Muscle of arm (tissue), 1 donor: ENCODE measurements at regions not wholly inside any gene's neighbourhood (a gene's known extent, or its start where the extent isn't known, plus 50 kb on each side); places are given as distances from the start of the nearest gene placed in this dataset.

Experiments
- DNase-seq: peaks from one replicate; pipeline ENCODE4 v3.0.0-alpha.2; 2013

- no peak for DNase-seq
Measured at GRCh38 chr4:160835789-160836188, 1328.0 kb downstream of the FSTL5 start.

DNA sequence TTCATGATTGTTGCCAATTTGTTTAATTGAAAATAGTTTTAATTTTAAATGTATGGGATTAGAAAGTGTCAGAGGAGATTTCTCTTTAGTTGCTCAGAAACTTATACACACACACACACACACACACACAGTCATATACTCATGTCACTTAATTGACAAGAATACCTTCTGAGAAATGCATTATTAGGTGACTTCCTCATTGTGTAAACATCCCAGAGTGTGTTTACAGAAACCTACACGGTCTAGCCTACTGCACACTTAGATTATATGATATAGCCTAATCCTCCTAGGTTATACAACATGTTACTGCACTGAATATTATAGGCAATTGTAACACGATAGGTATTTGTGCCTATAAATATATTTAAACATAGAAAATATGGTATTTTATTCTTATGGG, 1327.4 kb downstream of the FSTL5 start:
- DNase-seq = no peak

- no peak for DNase-seq
Measured at GRCh38 chr4:160846121-160846520, 1317.7 kb downstream of the FSTL5 start.

- no peak for DNase-seq
Measured at GRCh38 chr4:160847228-160847627, 1316.6 kb downstream of the FSTL5 start.

GRCh38 chr4:160848489-160848888, 1315.3 kb downstream of the FSTL5 start:
- no peak for DNase-seq

DNA sequence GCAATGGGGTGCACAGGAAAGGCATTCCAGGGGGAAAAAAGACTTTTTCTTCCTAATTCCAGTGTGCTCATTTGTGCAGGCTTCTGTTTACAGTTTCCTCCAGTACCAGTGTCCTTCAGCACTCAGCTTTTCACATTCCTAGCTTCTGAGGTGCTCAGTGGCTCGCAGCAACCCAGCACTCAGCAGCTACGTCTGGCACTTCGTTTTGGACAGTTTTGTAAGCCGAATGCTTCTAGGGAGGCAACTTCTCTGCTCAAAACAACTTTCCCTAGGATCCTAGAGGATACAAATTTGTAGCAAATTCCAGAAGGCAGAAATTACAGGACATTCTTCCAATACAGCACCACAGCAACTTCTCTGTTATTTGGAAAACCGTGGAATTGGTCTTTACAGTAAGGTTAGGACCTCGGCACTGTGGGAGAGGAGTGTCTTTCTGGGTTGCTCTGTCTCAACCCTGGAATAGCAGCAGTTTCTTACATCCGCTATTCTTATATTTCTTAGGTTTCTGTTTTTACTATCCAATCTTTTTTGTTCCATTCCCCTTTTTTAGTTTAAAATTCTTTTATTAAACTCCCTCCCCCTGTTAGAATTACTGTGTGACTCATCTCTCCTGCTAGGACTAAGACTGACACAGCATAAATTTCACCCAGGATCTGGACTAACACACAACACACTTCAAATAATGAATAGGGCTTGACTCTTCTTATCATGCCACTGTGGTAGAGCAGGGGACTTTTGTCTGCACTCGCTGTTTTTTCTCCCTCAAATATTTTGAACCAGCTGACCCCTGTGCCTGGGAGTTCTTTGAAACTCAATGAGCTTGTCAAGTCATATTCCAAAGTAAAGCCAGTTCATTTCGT, 1314.7 kb downstream of the FSTL5 start:
- no peak for DNase-seq

GRCh38 chr4:160864253-160864652, 1299.5 kb downstream of the FSTL5 start:
- no peak for DNase-seq

DNA sequence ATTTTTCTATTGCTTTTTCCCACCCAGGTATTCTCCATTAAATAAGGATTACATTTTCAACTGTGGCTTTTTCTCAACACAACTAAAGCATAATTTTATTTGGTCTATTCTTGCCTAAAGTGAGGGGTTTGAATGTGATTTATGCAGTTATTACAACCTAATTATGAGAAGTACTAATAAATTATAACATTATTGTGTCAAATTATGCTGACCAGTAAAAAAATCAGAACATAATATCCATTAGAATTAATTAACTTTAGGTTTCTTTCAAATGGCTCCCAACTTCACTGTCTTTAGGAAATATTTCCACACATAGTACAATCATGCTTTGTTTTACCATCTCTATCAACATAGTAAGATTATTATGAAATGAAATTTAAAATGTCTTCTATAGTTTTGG, 1293.9 kb downstream of the FSTL5 start:
- no peak for DNase-seq

GRCh38 chr4:160872491-160872890, 1291.3 kb downstream of the FSTL5 start:
- no peak for DNase-seq

GRCh38 chr4:160877087-160877790, 1286.6 kb downstream of the FSTL5 start:
- no peak for DNase-seq

- no peak for DNase-seq
Measured at GRCh38 chr4:160880180-160880579, 1283.6 kb downstream of the FSTL5 start.

DNA sequence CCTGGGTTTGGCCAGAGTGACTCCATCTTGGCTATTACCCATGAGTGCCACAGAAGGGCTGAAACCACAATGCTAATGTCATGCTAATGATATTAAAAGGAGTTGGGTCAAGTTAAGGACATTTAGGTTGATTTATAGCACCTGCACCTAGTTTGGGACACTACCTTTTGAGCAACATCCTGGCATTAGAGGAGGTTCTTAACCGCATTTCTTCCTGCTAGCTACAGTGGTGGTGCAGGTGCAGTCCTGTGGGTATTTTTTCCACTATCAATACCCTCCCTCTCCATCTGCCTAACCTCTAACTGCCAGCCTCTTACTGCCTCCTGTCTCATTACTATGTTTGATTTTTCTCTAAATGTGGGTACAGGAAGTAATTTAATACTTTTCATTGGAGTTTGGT, 1276.1 kb downstream of the FSTL5 start:
- DNase-seq = no peak

DNA sequence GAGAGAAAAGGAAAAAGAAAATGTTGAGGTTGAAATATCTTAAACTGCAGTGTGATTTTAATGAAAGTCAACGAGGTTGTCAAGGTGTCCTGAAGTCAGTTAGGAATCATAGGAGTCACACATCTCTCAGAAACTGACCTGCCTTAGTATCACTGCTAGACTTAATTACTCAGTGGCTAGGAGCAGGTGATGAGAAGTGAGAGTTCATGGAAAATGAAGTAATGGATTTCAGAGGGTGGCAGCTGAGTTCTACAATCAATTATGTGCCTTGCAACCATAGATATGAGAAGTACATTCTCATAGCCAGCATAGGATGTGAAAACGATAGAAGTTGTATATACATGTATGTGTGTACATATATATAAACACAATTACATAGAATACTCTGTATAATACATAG, 1269.7 kb downstream of the FSTL5 start:
- no peak for DNase-seq

DNA sequence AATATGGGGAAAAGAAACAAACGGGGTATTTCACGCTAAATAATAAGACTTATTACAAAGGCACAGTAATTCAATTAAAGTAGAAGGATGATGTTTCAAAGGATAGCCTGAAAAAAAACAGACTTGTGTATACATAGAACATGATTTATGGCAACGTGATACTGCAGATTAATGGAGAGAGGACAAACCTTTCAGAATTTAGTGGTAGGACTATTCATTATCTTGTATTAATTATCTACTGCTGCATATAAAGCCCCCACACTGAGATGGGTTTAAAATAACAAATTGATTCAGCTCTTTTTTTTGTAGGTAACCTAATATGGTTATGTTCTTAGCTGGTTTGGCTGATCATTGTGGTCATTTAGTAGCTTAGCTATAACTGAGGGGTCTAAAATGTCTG, 1269.0 kb downstream of the FSTL5 start:
- no peak for DNase-seq

DNA sequence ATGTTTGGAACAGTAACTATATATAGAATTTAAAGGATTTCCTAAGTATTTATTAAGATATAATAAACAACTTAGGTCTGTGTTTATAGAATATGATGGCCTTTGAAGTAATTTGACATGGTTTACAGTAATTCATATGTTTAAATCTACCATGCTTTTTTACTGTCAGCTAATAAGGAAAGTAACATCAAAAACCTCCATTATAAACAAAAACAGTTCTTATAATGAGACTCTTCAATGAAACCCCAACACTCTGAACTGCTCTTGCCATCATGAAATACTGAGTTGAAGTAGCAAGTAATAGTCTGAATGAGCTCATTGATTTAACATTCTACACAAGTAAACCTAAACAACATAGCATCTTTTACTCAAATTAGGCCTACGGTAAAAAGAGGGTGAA, 1236.5 kb downstream of the FSTL5 start:
- DNase-seq = no peak

DNA sequence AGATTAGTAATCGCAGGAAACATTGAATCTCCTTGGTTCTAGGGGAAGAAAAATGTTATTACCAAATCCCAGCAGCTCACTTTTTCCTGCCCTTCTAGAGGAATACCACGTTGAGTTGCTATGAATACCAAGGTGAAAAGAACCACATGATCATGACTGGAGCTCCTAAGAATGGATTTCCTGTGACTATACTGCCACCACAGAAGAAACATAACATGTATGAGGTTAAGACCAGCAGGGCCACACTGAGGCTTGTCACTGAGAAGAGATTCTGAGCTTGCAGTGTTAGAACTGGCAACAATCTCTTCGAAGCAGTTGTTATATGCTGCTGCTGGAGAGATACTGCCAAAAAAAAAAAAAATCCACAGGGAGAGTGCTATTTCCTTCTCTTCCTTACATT, 1235.3 kb downstream of the FSTL5 start:
- no peak for DNase-seq

- no peak for DNase-seq
Measured at GRCh38 chr4:160947653-160948052, 1216.1 kb downstream of the FSTL5 start.

DNA sequence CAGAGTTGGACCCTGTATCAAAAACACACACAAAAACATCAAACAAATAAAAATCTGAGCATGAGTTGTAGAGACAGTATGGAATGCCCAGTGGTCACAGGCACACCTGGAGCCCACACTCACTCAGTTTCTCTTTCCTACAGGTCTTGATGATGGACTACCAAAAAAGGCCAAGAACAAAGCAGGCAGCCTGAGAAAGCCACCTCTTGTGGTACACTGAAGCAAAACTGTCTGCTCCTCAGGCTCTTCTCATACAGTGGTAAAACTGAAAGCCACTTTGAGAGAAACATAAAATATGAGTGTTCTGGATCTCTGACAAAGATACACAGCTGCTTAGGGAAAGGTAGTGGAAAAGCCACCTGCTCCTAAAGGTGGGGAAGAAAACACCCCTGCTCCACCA, 1206.9 kb downstream of the FSTL5 start:
- DNase-seq = no peak

- DNase-seq = no peak
Measured at GRCh38 chr4:160969925-160970324, 1193.9 kb downstream of the FSTL5 start.

DNA sequence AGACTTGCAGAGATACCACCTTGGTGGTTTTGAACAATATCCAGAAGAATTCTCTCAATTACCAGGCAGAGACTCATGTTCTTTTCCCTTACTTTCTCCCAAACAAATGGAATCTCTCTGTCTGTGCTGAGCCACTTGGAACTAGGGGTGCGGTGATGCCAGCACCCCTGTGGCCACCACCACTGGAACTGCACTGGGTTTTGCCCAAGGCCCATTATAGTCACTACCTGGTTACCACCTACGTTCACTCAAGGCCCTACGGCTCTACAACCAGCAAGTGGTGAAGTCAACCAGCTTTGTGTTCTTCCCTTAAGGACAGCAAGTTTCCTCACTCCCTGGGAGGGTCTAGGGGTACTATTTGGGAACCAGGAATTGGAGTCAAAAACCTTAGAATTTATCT, 1183.7 kb downstream of the FSTL5 start:
- DNase-seq = no peak

- DNase-seq = no peak
Measured at GRCh38 chr4:160981083-160981482, 1182.7 kb downstream of the FSTL5 start.

DNA sequence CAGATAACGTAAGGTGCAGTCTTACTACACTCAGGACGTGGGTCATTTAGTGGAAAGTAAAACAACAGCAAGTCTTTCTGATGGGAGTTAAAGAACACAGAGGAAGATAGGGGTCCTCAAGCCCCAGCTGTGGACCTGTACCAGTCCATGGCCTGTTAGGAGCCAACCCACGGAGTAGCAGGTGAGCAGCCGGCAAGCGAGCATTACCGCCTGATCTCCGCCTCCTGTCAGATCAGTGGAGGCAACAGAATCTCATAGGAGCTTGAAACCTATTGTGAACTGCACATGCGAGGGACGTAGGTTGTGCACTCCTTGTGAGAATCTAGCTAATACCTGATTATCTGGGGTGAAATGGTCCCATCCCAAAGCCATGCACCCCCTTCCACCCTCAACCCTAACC, 1180.8 kb downstream of the FSTL5 start:
- no peak for DNase-seq

- DNase-seq = no peak
Measured at GRCh38 chr4:161002386-161002785, 1161.4 kb downstream of the FSTL5 start.
